Left renal cortex interstitium (tissue), 4 donors: ENCODE measurements at regions not wholly inside any gene's neighbourhood (a gene's known extent, or its start where the extent isn't known, plus 50 kb on each side); places are given as distances from the start of the nearest gene placed in this dataset.
A peak's percentile ranks its signal among the peaks of the same experiment; 100 is the strongest.
"Not testable (repeated sequence)": the region's sequence is repeated elsewhere in the genome, so short reads cannot be mapped to it uniquely, and the experiment has no call there.

Experiments
- DNase-seq, 4 donors: peaks; one replicate each; pipeline ENCODE4 v3.0.0-alpha.2; 2013; ENCODE audit warnings: low read depth in 4 of 4, low spot score in 2 of 4, missing footprints in 1 of 4

GRCh38 chr9:31807574-31808256 is 576.7 kb upstream of the ACO1 start:
- no peak for DNase-seq

GRCh38 chr9:31808766-31809165 is 575.7 kb upstream of the ACO1 start:
- no peak for DNase-seq

GRCh38 chr9:31820426-31820825 is 564.0 kb upstream of the ACO1 start:
- DNase-seq = no peak

GRCh38 chr9:31821583-31821982 is 562.9 kb upstream of the ACO1 start:
- no peak for DNase-seq

- no peak for DNase-seq
Observed at GRCh38 chr9:31823365-31823764, 561.1 kb upstream of the ACO1 start.

- no peak for DNase-seq
Observed at GRCh38 chr9:31824860-31825259, 559.6 kb upstream of the ACO1 start.

- DNase-seq = no peak
Observed at GRCh38 chr9:31837211-31837610, 547.2 kb upstream of the ACO1 start.

- peak in 1 of 4 donors; percentile 2 for DNase-seq
Observed at GRCh38 chr9:31839273-31839672, 545.2 kb upstream of the ACO1 start.

GRCh38 chr9:31840702-31841101 is 543.7 kb upstream of the ACO1 start:
- no peak for DNase-seq

- DNase-seq = no peak
Observed at GRCh38 chr9:31847963-31848362, 536.5 kb upstream of the ACO1 start.

- no peak for DNase-seq
Observed at GRCh38 chr9:31848505-31849285, 535.7 kb upstream of the ACO1 start.

- DNase-seq = no peak
Observed at GRCh38 chr9:31854187-31854586, 530.3 kb upstream of the ACO1 start.

- DNase-seq = no peak
Observed at GRCh38 chr9:31868830-31869229, 515.6 kb upstream of the ACO1 start.

- no peak for DNase-seq
Observed at GRCh38 chr9:31870276-31870675, 514.2 kb upstream of the ACO1 start.

GRCh38 chr9:31873722-31874121 is 510.7 kb upstream of the ACO1 start:
- no peak for DNase-seq

- DNase-seq = no peak
Observed at GRCh38 chr9:31894008-31894407, 490.4 kb upstream of the ACO1 start.

GRCh38 chr9:31908158-31908890 is 476.1 kb upstream of the ACO1 start:
- DNase-seq = no peak

- DNase-seq = no peak
Observed at GRCh38 chr9:31908891-31909480, 475.5 kb upstream of the ACO1 start.

- no peak for DNase-seq
Observed at GRCh38 chr9:31912636-31913035, 471.8 kb upstream of the ACO1 start.

GRCh38 chr9:31916591-31917241 is 467.7 kb upstream of the ACO1 start:
- no peak for DNase-seq

- DNase-seq = not testable (repeated sequence)
Observed at GRCh38 chr9:31937737-31938136, 446.7 kb upstream of the ACO1 start.
